ENCODE measurements at regions not wholly inside any gene's neighbourhood (a gene's known extent, or its start where the extent isn't known, plus 50 kb on each side); places are given as distances from the start of the nearest gene placed in this dataset.

DNA sequence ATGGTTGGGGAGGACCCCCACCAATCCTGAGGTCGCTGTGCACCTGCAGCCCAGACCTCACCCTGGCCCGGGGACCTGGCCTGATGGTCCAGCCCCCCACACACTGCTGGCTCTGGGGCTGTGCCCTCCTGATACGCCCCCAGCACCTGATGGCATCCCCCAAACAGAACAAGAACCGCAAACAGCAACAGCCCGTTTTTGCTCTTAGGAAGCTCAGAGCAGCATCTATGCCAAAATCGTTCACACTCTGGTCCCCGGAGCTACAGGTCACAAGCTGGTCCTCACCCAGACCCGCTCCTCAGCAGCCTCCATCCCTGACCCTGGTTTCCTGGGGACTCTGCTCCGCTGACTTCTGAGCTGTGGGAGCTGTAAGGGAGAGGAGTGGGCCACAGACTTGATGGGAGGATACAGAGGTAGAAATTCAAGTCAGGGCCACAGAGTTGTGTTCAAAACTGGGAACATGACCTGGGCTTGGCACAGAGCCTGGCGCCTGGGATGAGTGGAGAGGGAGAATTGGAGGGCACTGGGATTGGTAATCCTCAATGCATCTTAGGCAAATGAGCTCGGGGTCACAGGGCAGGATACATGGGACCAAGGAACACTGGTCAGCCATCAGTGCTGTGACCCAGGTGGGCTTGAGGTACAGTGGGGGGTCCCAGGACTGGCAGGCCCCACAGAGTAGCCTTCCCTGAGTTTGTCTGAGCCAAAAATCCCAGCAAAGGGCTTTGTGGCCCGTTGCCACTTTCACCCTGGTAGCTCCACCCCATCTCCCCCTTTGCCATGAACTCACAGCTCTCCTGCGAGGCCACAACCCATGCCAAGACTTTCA, 170.9 kb upstream of the RTL1 start:
- TF ChIP-seq, protein P1, sequence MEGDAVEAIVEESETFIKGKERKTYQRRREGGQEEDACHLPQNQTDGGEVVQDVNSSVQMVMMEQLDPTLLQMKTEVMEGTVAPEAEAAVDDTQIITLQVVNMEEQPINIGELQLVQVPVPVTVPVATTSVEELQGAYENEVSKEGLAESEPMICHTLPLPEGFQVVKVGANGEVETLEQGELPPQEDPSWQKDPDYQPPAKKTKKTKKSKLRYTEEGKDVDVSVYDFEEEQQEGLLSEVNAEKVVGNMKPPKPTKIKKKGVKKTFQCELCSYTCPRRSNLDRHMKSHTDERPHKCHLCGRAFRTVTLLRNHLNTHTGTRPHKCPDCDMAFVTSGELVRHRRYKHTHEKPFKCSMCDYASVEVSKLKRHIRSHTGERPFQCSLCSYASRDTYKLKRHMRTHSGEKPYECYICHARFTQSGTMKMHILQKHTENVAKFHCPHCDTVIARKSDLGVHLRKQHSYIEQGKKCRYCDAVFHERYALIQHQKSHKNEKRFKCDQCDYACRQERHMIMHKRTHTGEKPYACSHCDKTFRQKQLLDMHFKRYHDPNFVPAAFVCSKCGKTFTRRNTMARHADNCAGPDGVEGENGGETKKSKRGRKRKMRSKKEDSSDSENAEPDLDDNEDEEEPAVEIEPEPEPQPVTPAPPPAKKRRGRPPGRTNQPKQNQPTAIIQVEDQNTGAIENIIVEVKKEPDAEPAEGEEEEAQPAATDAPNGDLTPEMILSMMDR (IDR thresholded peaks at IDR 0.05; ENCODE audit: low read depth, low read length) = no peak
- in situ Hi-C loops (cut with HindIII; ENCODE audit: low sequenced_read_pairs) = no loop called here
- DNase-seq (ENCODE audit: low read depth, low spot score) = no peak
- H3K4me3 ChIP-seq (ENCODE audit: low read depth, low read length) = no peak overlapping the region

DNA sequence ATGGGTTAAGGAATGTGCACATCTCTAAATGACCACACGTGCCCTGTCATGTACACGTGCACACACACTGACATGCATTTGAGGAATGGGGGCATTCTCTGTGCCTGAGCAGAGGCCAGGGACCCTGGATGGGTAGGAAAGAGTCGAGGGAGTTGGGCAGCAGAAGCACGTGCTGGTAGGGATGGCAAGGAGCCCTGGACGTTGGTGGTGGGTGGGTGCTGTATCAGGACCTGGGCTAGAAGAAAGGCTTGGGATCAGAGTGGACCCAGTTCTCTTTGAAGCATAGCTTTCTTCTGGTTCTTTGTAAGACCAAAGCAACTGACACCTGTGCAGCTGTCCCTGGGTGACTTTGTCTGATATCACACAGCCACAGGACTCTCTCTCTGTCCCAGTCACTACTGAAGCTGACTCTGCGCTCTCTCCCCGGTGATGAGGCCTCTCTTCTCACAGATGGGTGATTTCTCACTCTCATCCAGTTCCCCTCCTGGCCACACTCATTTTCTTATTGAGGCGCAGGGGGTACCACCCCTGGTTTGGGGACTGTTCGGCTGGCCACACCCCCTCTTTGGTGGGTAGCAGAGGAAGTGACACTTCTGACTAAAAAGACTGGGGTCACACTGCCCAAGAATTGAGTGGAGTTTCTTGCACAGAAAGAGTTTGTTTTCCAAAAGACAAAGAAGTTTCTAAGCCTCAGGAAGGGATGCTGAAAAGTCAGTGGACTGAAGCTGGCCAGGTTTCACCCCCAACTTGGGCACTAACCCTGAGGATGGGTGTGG, 171.7 kb upstream of the RTL1 start:
- DNase-seq (ENCODE audit: low read depth, low spot score) = no peak
- H3K4me3 ChIP-seq (ENCODE audit: low read depth, low read length) = no peak overlapping the region
- TF ChIP-seq, protein P1 (IDR thresholded peaks at IDR 0.05; ENCODE audit: low read depth, low read length) = no peak
- in situ Hi-C loops (cut with HindIII; ENCODE audit: low sequenced_read_pairs) = no loop called here

DNA sequence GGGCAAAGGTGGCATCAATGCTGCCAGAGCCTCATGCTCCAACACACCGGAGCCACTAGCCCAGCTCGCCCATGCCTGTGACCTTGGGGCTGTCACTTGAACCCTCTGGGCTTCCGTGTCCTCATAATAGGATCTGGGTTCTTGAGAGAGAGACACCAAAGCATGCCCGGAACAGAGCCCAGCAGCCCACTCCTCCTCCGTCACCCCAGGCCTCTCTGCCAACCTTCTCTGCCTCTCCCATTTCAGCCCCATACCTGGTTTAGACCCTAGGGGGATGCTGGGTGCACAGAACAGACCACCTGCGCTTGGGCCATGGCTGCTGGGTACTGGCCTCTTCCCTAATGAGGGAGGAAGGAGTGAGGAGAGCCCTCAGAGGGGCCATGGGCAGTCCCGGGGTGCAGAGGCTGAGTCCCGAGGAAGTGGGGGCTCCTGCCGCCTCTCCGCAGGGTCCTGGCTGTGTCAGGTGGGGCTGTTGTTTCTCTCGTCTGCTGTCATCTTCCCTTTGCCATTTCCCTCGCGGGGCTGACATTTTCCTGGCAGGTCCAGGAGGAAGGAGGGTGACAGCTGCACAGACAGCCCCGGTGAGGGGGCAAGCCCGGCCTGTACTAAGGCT, 172.4 kb upstream of the RTL1 start:
- in situ Hi-C loops (cut with HindIII; ENCODE audit: low sequenced_read_pairs) = no loop called here
- TF ChIP-seq, protein P1 (IDR thresholded peaks at IDR 0.05; ENCODE audit: low read depth, low read length) = no peak
- no peak for DNase-seq (ENCODE audit: low read depth, low spot score)

DNA sequence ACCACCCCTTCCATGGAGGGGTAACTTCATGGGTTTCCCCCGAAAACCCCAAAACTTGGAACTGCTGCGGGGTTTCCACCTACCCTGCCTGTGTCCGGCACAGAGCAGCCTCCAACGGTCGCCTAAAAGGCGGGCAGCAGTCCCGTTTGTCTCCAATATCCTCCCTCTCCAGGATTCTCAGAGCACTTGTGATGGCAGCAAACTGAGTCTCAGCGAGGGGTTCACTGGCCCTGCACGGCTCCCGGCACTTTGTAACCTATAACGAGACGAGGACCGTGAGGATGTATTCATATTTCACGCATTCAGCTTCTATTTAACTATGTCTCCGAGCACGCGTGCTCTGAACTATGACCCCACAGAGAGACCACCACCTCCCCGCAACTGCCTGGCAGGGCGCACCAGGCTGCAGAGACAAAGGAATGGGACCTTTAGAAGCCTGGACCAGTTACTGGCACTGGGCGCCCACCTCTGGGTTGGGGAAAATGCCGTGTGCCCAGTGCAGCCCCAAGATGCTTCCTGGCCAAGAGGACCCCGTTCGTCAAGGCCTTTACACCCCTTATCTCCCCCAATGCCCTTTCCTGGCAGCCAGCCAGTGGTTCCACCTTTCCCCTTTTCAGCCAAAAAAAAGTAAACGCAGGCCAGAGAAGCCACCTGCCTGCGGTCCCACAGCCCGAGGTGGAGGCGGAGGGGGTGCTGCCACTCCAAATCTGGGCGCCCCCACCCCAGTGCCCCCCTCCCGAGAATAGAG, 173.1 kb upstream of the RTL1 start:
- no peak for DNase-seq (ENCODE audit: low read depth, low spot score)
- in situ Hi-C loops (cut with HindIII; ENCODE audit: low sequenced_read_pairs) = no loop called here

More for the DNA sequence above, 172.4 kb upstream of the RTL1 start:
- H3K4me3 ChIP-seq (ENCODE audit: low read depth, low read length) = no peak overlapping the region

DNA sequence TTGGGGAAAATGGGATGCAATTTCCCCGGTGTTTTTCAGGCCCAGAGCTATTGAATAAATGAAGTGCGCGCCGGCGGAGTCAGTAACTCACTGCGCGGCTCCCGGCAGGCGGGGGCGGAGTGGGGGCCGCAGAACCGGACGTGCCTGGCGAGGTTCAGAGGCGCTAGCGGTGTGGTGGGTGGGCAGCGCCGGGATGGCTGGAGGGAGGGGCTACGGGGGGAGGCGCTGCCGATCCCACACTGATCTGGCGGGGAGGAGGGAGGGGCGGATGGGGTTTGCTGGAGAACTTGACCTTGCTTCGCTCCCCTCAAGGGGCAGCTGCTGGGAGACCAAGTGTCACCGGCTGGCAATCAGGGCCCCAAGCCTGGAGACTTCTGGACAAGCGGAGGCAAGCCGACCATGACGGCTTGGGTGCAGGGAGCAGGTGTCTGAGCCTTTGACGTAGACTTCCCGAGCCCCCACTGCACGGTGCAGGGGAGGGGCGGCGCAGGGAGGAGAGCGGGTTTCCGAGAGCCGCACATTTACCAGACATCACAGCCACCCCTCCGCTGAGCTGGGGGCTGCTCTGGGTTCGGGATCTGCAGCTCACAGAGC, 174.1 kb upstream of the RTL1 start:
- in situ Hi-C loops (cut with HindIII; ENCODE audit: low sequenced_read_pairs) = no loop called here
- no peak for DNase-seq (ENCODE audit: low read depth, low spot score)
- TF ChIP-seq, protein P1 (IDR thresholded peaks at IDR 0.05; ENCODE audit: low read depth, low read length) = no peak
- peak overlapping the region; percentile 5 for H3K4me3 ChIP-seq (ENCODE audit: low read depth, low read length)

More for the DNA sequence above, 173.1 kb upstream of the RTL1 start:
- H3K4me3 ChIP-seq (ENCODE audit: low read depth, low read length) = no peak overlapping the region
- TF ChIP-seq, protein P1 (IDR thresholded peaks at IDR 0.05; ENCODE audit: low read depth, low read length) = no peak

All from astrocyte of the spinal cord (primary cell).